ENCODE measurements at regions not wholly inside any gene's neighbourhood (a gene's known extent, or its start where the extent isn't known, plus 50 kb on each side); places are given as distances from the start of the nearest gene placed in this dataset.
"Not testable (repeated sequence)": the region's sequence is repeated elsewhere in the genome, so short reads cannot be mapped to it uniquely, and the experiment has no call there.

DNA sequence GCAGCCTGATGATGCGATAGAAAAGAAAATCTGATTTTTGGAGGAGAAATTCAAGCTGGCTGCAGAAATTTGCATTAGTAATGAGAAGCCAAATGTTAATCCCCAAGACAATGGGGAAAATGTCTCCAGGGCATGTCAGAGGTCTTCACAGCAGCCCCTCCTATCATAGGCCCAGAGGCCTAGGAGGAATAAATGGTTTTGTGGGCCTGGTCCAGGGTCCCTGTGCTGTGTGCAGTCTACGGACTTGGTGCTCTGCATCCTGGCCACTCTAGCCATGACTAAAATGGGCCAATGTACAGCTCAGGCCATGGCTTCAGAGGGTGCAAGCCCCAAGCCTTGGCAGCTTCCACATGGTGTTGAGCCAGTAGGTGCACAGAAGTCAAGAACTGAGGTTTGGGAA is 303.8 kb upstream of the SEMA3C start:
- TF ChIP-seq, protein P1, sequence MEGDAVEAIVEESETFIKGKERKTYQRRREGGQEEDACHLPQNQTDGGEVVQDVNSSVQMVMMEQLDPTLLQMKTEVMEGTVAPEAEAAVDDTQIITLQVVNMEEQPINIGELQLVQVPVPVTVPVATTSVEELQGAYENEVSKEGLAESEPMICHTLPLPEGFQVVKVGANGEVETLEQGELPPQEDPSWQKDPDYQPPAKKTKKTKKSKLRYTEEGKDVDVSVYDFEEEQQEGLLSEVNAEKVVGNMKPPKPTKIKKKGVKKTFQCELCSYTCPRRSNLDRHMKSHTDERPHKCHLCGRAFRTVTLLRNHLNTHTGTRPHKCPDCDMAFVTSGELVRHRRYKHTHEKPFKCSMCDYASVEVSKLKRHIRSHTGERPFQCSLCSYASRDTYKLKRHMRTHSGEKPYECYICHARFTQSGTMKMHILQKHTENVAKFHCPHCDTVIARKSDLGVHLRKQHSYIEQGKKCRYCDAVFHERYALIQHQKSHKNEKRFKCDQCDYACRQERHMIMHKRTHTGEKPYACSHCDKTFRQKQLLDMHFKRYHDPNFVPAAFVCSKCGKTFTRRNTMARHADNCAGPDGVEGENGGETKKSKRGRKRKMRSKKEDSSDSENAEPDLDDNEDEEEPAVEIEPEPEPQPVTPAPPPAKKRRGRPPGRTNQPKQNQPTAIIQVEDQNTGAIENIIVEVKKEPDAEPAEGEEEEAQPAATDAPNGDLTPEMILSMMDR (conservative IDR thresholded peaks at IDR 0.05; ENCODE audit: low read length), result not testable (repeated sequence)
- TF ChIP-seq EZH2phosphoT487 (IDR thresholded peaks at IDR 0.05; ENCODE audit: borderline replicate concordance), result not testable (repeated sequence)
